Stomach (tissue), 8 donors: ENCODE measurements at regions not wholly inside any gene's neighbourhood (a gene's known extent, or its start where the extent isn't known, plus 50 kb on each side); places are given as distances from the start of the nearest gene placed in this dataset.

Source experiments
- DNase-seq, 2 donors: peaks; one replicate each; pipeline versions ENCODE4 v3.0.0 to v3.0.0-alpha.2; 2013 to 2019
- H3K27ac ChIP-seq, 5 donors: fragments of 200-600 bp in 4 of 5; sonication (generic) in 4 of 5; one replicate each; pipeline ENCODE4 v1.5.1; 2013 to 2019; ENCODE audit warnings: mild to moderate bottlenecking in 1 of 5, moderate library complexity in 1 of 5
- H3K27me3 ChIP-seq, 3 donors: fragments of 200-600 bp; sonication (generic); one replicate each; pipeline ENCODE4 v1.5.1; 2017 to 2019; ENCODE audit warnings: mixed run types in 1 of 3
- H3K36me3 ChIP-seq, 4 donors: fragments of 200-600 bp; sonication (generic); 1 replicate in 3 of 4; 2 replicates in 1 of 4; pipeline ENCODE4 v1.5.1; 2016 to 2019
- H3K4me1 ChIP-seq, 4 donors: fragments of 200-600 bp; sonication (generic); one replicate each; pipeline ENCODE4 v1.5.1; 2016 to 2019
- H3K4me3 ChIP-seq, 4 donors: fragments of 200-600 bp; sonication (generic) in 3 of 4; one replicate each; pipeline ENCODE4 v1.5.1; 2016 to 2019; ENCODE audit warnings: mild to moderate bottlenecking in 1 of 4
- H3K9me3 ChIP-seq, 4 donors: fragments of 200-600 bp; sonication (generic); one replicate each; pipeline ENCODE4 v1.5.1; 2016 to 2019
- EP300 ChIP-seq: sonication (generic); formaldehyde crosslinking; IDR thresholded peaks from one replicate; pipeline ENCODE4 v1.6.1; 2017; ENCODE audit warnings: antibody characterized with exemption
- POLR2A ChIP-seq, 4 donors: fragments of 450-650 bp; IDR thresholded peaks; one replicate each; pipeline ENCODE4 v1.6.1; 2016; ENCODE audit warnings: antibody characterized with exemption in 4 of 4, control low read depth in 2 of 4, mild to moderate bottlenecking in 1 of 4, moderate library complexity in 1 of 4
- POLR2AphosphoS5 ChIP-seq, 3 donors: sonication (generic); formaldehyde crosslinking; IDR thresholded peaks; one replicate each; pipeline ENCODE4 v1.6.1; 2016; ENCODE audit warnings: antibody characterized with exemption in 3 of 3
- WGBS, 5 donors: extraction: QIAGEN DNeasy Blood & Tissue Kit in 3 of 5; methylation state at CpG; one replicate each; pipeline versions ENCODE4 v1.1.5 to v1.1.7; 2013 to 2018; 5-methylcytosine and 5-hydroxymethylcytosine counted together
- intact Hi-C: fragments of 100-400 bp; cut with DNase I; formaldehyde crosslinking; loops from one replicate; pipeline ENCODE4 v1.15.1; 2023; ENCODE audit warnings: low total_unique reads
- TF ChIP-seq, protein P1 (sequence below), 7 experiments: fragments of 450-650 bp in 4 of 7; fragments of 200-600 bp in 3 of 7; sonication (generic) in 3 of 7; IDR thresholded peaks; one replicate each; pipeline ENCODE4 v1.5.1; 2016 to 2019; ENCODE audit warnings: antibody characterized with exemption in 7 of 7, control low read depth in 2 of 7, mild to moderate bottlenecking in 1 of 7
- donor health status: healthy with polysubstance abuse.
- donor health status: Bipolar disorder and iron deficiency.
- donor health status: healthy.

DNA sequence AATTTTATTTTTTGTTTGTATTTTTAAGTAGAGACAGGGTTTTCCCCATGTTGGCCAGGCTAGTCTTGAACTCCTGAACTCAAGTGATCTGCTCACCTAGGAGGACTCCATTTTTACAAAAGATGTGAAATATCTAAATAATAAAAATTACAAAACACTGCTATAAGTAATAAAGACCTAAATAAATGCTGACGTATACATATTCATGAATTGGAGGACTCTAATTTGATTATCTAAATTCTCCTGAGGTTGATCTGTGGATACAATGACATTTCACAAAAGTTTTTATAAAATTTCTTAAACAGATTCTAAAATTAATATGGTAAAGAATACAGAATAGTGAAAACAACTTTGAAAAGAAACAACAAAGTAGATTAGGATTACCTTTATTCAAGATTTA lies 1224.0 kb downstream of the SLC16A7 start:
- Histone ChIP-seq H3K36me3 (no peaks in the 10 kb centered on the region), H3K9me3 (peaks cover 0 to 10% (median 0%) of the 10 kb centered on the region in 4 donors), H3K4me3 (no peak overlapping the region), H3K4me1 (no peaks in the 10 kb centered on the region), H3K27ac (no peak overlapping the region), H3K27me3 (no peaks in the 10 kb centered on the region)
- no peak for DNase-seq
- intact Hi-C loops, result no loop called here
- 90 to 96% (median 93%) methylated on average over 1 of the region's 1 CpG for WGBS, 5 donors
- TF ChIP-seq, protein P1, sequence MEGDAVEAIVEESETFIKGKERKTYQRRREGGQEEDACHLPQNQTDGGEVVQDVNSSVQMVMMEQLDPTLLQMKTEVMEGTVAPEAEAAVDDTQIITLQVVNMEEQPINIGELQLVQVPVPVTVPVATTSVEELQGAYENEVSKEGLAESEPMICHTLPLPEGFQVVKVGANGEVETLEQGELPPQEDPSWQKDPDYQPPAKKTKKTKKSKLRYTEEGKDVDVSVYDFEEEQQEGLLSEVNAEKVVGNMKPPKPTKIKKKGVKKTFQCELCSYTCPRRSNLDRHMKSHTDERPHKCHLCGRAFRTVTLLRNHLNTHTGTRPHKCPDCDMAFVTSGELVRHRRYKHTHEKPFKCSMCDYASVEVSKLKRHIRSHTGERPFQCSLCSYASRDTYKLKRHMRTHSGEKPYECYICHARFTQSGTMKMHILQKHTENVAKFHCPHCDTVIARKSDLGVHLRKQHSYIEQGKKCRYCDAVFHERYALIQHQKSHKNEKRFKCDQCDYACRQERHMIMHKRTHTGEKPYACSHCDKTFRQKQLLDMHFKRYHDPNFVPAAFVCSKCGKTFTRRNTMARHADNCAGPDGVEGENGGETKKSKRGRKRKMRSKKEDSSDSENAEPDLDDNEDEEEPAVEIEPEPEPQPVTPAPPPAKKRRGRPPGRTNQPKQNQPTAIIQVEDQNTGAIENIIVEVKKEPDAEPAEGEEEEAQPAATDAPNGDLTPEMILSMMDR (IDR thresholded peaks at IDR 0.05), result no peak
- TF ChIP-seq EP300 (no peak), POLR2AphosphoS5 (IDR thresholded peaks at IDR 0.05) (no peak), POLR2A (IDR thresholded peaks at IDR 0.05) (no peak)

- Histone ChIP-seq H3K36me3 (no peaks in the 10 kb centered on the region), H3K4me3 (no peak overlapping the region), H3K4me1 (no peaks in the 10 kb centered on the region), H3K9me3 (no peaks in the 10 kb centered on the region), H3K27ac (no peak overlapping the region), H3K27me3 (no peaks in the 10 kb centered on the region)
- intact Hi-C loops, result no loop called here
- 38 to 58% (median 47%) methylated on average over 4 of the region's 4 CpGs for WGBS, 5 donors
- TF ChIP-seq POLR2AphosphoS5 (IDR thresholded peaks at IDR 0.05) (no peak), EP300 (no peak), POLR2A (IDR thresholded peaks at IDR 0.05) (no peak)
- TF ChIP-seq, protein P1 (IDR thresholded peaks at IDR 0.05), result no peak
- DNase-seq, result no peak
Measured at GRCh38 chr12:60822580-60822979, 1226.8 kb downstream of the SLC16A7 start.

DNA sequence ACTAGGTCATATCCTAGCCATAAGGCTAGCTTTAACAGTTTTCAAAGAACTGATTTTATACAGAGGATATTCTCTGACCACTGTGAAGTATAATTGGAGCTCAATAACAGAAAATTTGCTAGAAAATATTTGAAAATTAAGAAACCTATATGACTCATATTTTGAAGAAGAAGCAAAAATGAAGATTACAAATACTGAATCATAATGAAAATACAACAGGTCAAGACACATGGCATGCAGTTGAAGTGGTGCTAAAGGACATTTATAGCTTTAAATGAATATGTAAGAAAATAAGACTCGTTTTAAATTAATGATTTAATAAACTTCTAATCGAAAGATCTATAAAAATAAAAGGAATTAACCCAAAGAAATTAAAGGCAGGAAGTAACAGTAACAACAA lies 1234.6 kb downstream of the SLC16A7 start:
- Histone ChIP-seq H3K27ac (no peak overlapping the region), H3K36me3 (no peaks in the 10 kb centered on the region), H3K27me3 (no peaks in the 10 kb centered on the region), H3K4me3 (no peak overlapping the region), H3K9me3 (no peaks in the 10 kb centered on the region), H3K4me1 (no peaks in the 10 kb centered on the region)
- DNase-seq, result no peak
- no peak for TF ChIP-seq POLR2A (IDR thresholded peaks at IDR 0.05)
- TF ChIP-seq POLR2AphosphoS5 (IDR thresholded peaks at IDR 0.05), result no peak
- TF ChIP-seq EP300, result no peak
- TF ChIP-seq, protein P1 (IDR thresholded peaks at IDR 0.05), result no peak
- 59 to 74% (median 67%) methylated on average over 2 of the region's 2 CpGs for WGBS, 5 donors
- intact Hi-C loops, result no loop called here

DNA sequence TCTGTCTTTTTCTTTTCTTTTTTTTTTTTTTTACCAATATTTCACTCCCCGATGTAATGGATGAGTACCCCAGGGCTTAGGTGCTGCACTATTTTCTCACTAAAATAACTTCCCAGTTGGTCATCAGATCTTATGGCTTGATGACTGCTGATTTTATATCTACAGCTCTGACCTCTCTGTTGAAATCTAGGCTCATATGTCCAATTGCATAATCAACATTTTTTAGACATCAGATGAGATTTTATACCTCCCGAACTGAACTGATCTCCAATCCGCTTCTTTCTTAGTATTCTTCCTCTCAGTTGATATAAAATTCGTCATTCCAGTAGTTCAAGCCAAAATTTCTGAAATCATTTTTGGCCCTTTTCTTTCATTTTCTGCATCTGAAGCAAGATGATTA lies 1236.5 kb downstream of the SLC16A7 start:
- H3K9me3 ChIP-seq, result no peaks in the 10 kb centered on the region
- H3K36me3 ChIP-seq, result no peaks in the 10 kb centered on the region
- H3K27ac ChIP-seq, result no peak overlapping the region
- H3K4me3 ChIP-seq, result no peak overlapping the region
- intact Hi-C loops, result no loop called here
- WGBS, 5 donors, result 82 to 90% (median 88%) methylated on average over 4 of the region's 4 CpGs
- TF ChIP-seq POLR2A (IDR thresholded peaks at IDR 0.05) (no peak), EP300 (no peak), POLR2AphosphoS5 (IDR thresholded peaks at IDR 0.05) (no peak)
- TF ChIP-seq, protein P1 (IDR thresholded peaks at IDR 0.05), result no peak
- H3K27me3 ChIP-seq, result no peaks in the 10 kb centered on the region
- H3K4me1 ChIP-seq, result no peaks in the 10 kb centered on the region
- no peak for DNase-seq
